M059J (cell line): ENCODE measurements at regions not wholly inside any gene's neighbourhood (a gene's known extent, or its start where the extent isn't known, plus 50 kb on each side); places are given as distances from the start of the nearest gene placed in this dataset.

Experiments used
- DNase-seq: peaks from one replicate; pipeline ENCODE4 v3.0.0-alpha.2; 2012; ENCODE audit warnings: low read depth

DNA sequence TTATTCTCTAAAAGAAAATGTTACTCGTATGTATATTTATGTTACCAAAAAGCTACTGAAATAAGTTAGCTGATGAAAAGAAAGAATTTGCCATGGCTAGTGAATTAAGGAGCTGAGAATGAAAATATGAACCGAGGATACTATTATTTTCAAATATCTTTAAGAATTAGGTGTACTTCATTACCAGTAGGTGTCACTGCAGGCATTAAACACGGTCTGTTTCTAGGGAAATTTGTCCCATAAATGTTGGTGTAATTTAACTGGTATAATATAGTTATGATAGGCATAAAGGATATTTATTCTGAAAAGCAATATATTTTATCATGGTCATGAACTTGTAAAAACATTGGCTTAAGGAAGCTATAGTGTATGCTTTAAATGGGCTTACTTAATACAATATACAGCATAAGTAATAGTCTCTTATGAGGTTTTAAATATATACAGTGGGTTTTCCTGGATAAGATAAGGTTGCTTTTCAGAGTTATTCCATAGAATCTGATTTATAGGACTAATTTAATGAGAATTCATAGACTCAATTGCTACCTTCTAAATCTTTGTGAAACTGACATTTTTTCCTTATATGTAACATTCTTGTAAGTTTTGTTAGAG lies 72.4 kb upstream of the MPDZ start:
- DNase-seq = peak; percentile 50

DNA sequence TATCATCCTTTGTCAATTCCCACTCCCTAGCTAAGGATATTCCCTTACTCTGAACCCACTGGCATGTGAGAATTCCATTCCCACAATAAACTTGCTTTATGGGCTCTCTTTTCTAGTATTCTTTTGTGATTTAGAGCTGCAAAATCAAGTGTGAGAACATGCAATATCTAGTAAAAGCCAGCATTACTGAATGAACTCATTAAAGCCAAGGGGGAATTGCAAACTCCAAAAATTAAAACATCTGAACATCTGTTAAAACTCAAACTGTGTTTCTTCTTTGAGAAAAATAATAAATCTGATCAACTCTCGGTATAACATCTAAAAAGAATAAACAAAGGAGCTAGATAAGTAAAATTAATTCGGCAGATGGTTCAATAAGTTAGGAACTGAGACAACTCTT lies 53.1 kb upstream of the MPDZ start:
- DNase-seq = no peak

DNA sequence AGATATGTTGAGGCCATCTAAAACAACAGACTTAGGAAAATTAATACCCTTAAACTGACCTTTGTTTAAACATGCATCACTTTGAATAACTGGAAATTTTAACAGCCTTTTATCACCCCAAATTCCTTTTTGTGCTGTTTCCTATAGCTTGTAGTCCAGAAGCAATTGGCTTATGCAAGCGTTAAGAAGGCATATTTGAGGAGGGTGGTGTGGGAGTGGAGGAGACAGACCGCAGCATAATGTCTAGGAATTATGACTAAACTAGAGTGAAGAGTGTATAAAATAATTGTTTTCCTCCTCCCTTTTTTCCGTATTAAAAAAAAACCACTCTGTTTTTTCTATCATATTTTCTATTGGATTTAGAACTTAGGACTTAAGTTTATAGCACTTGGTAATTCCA lies 51.8 kb upstream of the MPDZ start:
- no peak for DNase-seq

DNA sequence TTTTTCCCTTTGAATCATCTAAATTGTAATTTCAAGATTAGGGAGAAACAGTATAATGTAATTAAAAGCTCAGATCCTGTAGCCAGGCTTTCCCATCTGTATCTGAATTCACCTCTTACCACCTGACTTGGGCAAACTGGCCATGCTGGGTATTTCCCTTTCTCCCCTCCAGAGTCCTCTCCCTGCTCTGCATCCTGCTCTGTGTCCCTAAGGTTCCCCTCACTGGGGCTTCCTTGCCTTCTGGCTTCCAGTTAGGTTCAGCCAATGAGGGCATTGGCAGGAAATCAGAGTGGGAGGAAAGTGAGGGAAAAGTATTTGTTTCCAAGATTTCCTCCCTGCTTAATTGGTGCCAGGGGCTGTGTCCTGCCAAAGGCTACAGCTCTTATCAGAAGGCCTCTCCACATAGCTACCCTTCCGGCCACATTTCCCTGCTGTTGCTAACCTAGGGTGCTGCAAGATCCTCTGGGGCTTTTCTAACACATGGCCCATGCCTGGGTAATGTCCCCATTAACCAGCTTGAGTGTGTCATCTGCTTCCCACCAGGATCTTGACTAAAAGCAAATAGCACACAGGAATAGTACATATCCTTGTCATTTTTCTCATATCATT lies 51.0 kb upstream of the MPDZ start:
- no peak for DNase-seq
